Neural crest cell (in vitro differentiated cells): ENCODE measurements at regions not wholly inside any gene's neighbourhood (a gene's known extent, or its start where the extent isn't known, plus 50 kb on each side); places are given as distances from the start of the nearest gene placed in this dataset.

Experiments used
- DNase-seq: peaks from one replicate; pipeline ENCODE4 v3.0.0; 2021; ENCODE audit warnings: low read depth, mixed read lengths, low spot score
- H3K27ac Mint-ChIP-seq: one replicate; pipeline ENCODE4 v1.8.0; 2021; ENCODE audit warnings: mild to moderate bottlenecking, mixed read lengths; ENCODE audit not compliant: unreplicated experiment
- H3K27me3 Mint-ChIP-seq: 2 replicates; pipeline ENCODE4 v1.8.0; 2021; ENCODE audit warnings: low read depth, mild to moderate bottlenecking, mixed read lengths
- H3K36me3 Mint-ChIP-seq: 2 replicates; pipeline ENCODE4 v1.8.0; 2021; ENCODE audit warnings: low read depth, mild to moderate bottlenecking, mixed read lengths
- H3K4me1 Mint-ChIP-seq: 2 replicates; pipeline ENCODE4 v1.8.0; 2021; ENCODE audit warnings: mixed read lengths
- H3K4me3 Mint-ChIP-seq: one replicate; pipeline ENCODE4 v1.8.0; 2021; ENCODE audit warnings: mild to moderate bottlenecking, mixed read lengths
- H3K9me3 Mint-ChIP-seq: 2 replicates; pipeline ENCODE4 v1.8.0; 2021; ENCODE audit warnings: mixed read lengths
- TF ChIP-seq, protein P1 (sequence below): fragments of 200-600 bp; sonication (generic); conservative IDR thresholded peaks from 2 replicates; pipeline ENCODE4 v1.5.0; 2021; ENCODE audit warnings: antibody characterized with exemption, mild to moderate bottlenecking

DNA sequence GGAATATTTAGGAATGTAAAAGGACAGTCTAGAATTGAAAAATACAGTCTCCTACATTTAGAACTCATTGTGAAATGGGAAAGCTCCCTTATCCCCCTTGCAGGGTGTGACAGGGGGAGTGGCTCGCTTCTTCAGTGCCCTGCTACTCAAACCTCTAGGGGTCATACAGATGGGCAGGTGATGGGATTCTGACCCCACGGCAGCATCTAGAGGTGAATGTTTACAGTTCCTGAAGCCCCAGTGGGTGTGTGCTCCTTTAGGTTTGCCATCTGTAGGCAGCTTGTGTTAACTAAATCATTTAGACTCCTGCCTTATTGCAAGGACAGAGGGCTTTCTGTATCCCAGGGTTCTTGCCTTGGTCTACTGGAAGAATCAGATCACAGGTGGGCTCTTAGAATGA lies 271.0 kb upstream of the MPDZ start:
- peaks cover 4% of the 10 kb centered on the region for H3K9me3 Mint-ChIP-seq

DNA sequence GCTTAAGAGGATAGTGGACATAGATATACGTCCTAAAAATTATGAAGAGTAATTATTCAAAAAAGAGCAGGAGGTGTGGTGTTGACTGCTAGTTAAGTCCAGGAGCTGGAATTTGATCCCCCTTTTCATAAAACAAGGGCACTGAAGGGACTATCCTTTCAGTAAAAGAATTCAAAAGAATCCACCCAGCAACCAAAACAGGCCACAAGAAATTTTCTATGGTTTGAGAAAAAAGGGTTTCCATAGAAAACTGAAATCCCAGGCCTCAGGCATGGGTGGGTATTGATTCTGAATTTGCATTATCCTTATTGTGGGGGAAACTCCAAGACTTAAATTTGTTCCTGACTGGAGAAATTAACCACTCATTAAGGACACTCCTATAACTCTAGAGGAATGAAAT lies 269.0 kb upstream of the MPDZ start:
- Mint-ChIP-seq H3K9me3 (peaks cover 4% of the 10 kb centered on the region), H3K4me3 (no peak overlapping the region), H3K36me3 (peaks cover 4% of the 10 kb centered on the region)

More for the DNA sequence above, 271.0 kb upstream of the MPDZ start:
- Mint-ChIP-seq H3K27me3 (no peaks in the 10 kb centered on the region), H3K27ac (no peak overlapping the region), H3K4me1 (peaks cover 3% of the 10 kb centered on the region), H3K4me3 (no peak overlapping the region), H3K36me3 (peaks cover 4% of the 10 kb centered on the region)
- TF ChIP-seq, protein P1, sequence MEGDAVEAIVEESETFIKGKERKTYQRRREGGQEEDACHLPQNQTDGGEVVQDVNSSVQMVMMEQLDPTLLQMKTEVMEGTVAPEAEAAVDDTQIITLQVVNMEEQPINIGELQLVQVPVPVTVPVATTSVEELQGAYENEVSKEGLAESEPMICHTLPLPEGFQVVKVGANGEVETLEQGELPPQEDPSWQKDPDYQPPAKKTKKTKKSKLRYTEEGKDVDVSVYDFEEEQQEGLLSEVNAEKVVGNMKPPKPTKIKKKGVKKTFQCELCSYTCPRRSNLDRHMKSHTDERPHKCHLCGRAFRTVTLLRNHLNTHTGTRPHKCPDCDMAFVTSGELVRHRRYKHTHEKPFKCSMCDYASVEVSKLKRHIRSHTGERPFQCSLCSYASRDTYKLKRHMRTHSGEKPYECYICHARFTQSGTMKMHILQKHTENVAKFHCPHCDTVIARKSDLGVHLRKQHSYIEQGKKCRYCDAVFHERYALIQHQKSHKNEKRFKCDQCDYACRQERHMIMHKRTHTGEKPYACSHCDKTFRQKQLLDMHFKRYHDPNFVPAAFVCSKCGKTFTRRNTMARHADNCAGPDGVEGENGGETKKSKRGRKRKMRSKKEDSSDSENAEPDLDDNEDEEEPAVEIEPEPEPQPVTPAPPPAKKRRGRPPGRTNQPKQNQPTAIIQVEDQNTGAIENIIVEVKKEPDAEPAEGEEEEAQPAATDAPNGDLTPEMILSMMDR = no peak
- no peak for DNase-seq

DNA sequence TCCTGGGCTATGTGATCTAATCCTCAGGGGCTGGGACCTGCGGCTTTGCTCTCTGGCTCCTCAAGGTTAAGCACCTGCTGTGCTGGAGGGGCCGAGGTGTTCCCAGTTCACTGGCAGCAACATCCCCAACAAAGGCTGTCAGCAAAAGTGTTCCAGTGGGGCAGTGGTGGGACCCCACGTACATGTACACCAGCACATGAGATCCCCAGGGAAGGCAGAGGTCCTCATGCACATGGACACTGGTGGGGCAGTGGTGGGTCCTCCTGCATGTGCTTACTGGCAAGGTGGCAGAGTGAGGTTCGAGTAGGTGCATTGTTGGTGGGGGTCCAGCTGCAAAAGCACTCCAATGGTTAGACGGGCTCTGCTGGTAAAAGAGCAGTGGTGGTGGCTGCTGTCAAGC lies 255.6 kb upstream of the MPDZ start:
- H3K9me3 Mint-ChIP-seq = no peaks in the 10 kb centered on the region
- peaks cover 7% of the 10 kb centered on the region for H3K4me1 Mint-ChIP-seq
- H3K36me3 Mint-ChIP-seq = no peaks in the 10 kb centered on the region
- TF ChIP-seq, protein P1 = no peak
- DNase-seq = no peak
- H3K27ac Mint-ChIP-seq = no peak overlapping the region
- H3K27me3 Mint-ChIP-seq = no peaks in the 10 kb centered on the region
- H3K4me3 Mint-ChIP-seq = no peak overlapping the region

More for the DNA sequence above, 269.0 kb upstream of the MPDZ start:
- Mint-ChIP-seq H3K27me3 (no peaks in the 10 kb centered on the region), H3K4me1 (peaks cover 4% of the 10 kb centered on the region), H3K27ac (no peak overlapping the region)
- DNase-seq = no peak
- TF ChIP-seq, protein P1 = no peak

DNA sequence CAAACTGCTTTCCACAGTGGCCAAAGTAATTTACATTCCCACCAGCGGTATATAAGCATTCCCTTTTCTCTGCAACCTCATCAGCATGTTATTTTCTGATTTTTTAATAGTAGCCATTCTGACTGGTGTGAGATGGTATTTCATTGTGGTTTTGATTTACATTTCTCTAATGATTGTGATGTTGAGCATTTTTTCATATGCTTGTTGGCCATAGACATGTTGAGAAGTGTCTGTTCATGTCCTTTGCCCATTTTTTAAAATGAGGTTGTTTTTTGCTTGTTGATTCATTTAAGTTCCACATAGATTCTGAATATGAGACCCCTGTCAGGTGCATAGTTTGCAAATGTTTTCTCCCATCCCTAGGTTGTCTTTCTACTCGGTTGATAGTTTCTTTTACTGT lies 254.5 kb upstream of the MPDZ start:
- H3K4me1 Mint-ChIP-seq = peaks cover 10% of the 10 kb centered on the region
- TF ChIP-seq, protein P1 = no peak
- no peaks in the 10 kb centered on the region for H3K9me3 Mint-ChIP-seq
- no peaks in the 10 kb centered on the region for H3K36me3 Mint-ChIP-seq
- H3K27ac Mint-ChIP-seq = no peak overlapping the region
- no peak overlapping the region for H3K4me3 Mint-ChIP-seq
- H3K27me3 Mint-ChIP-seq = no peaks in the 10 kb centered on the region
- no peak for DNase-seq

DNA sequence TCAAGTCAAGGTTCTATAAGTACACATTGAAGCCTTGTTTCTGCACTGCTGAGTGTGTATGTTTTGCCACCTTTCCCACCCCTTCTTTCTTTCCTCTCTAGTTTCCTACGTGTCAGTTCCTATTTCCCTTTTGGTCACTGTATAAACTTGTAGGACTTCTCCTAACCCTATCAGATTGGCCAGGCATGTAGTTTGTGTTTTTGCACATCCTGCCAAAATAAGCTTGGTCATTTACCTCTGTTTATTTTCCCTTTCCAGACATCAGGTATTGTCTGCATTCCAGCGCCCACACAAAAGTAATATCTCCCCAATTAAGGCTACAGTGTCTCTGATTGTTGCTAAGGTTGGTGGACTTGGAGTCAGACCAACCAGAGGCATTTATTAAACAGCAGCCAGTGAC lies 252.9 kb upstream of the MPDZ start:
- Mint-ChIP-seq H3K9me3 (no peaks in the 10 kb centered on the region), H3K27ac (no peak overlapping the region), H3K4me1 (peaks cover 10% of the 10 kb centered on the region), H3K36me3 (no peaks in the 10 kb centered on the region), H3K4me3 (no peak overlapping the region), H3K27me3 (no peaks in the 10 kb centered on the region)
- TF ChIP-seq, protein P1 = no peak
- no peak for DNase-seq
